ACC112 (cell line): ENCODE measurements at regions not wholly inside any gene's neighbourhood (a gene's known extent, or its start where the extent isn't known, plus 50 kb on each side); places are given as distances from the start of the nearest gene placed in this dataset.

Experiments used
- H2AFZ ChIP-seq: fragments of 200-600 bp; sonication (generic); one replicate; pipeline ENCODE4 v1.6.0; 2017; ENCODE audit warnings: antibody characterized with exemption, low read length; ENCODE audit not compliant: unreplicated experiment
- H3K27ac ChIP-seq: fragments of 200-600 bp; sonication (generic); 2 replicates; pipeline ENCODE4 v1.5.1; 2014; ENCODE audit warnings: low read depth, mild to moderate bottlenecking, antibody characterized with exemption, low read length, moderate library complexity
- H3K27me3 ChIP-seq: fragments of 200-600 bp; sonication (generic); 2 replicates; pipeline ENCODE4 v1.6.1; 2014; ENCODE audit warnings: mild to moderate bottlenecking, antibody characterized with exemption, low read length, moderate library complexity, mixed read lengths; ENCODE audit not compliant: insufficient read depth
- H3K36me3 ChIP-seq: fragments of 200-600 bp; sonication (generic); 2 replicates; pipeline ENCODE4 v1.6.1; 2016; ENCODE audit warnings: mild to moderate bottlenecking, antibody characterized with exemption, low read length, moderate library complexity, mixed read lengths; ENCODE audit not compliant: insufficient read depth
- H3K4me1 ChIP-seq: fragments of 200-600 bp; sonication (generic); one replicate; pipeline ENCODE4 v1.6.1; 2016; ENCODE audit warnings: low read length, mixed read lengths; ENCODE audit not compliant: insufficient read depth, unreplicated experiment, control insufficient read depth
- H3K4me3 ChIP-seq: fragments of 200-600 bp; sonication (generic); 2 replicates; pipeline ENCODE4 v1.5.1; 2014; ENCODE audit warnings: mild to moderate bottlenecking, low read depth, low read length
- H3K79me2 ChIP-seq: fragments of 200-600 bp; sonication (generic); one replicate; pipeline ENCODE4 v1.6.0; 2016; ENCODE audit warnings: low read length; ENCODE audit not compliant: control insufficient read depth, unreplicated experiment, insufficient read depth

DNA sequence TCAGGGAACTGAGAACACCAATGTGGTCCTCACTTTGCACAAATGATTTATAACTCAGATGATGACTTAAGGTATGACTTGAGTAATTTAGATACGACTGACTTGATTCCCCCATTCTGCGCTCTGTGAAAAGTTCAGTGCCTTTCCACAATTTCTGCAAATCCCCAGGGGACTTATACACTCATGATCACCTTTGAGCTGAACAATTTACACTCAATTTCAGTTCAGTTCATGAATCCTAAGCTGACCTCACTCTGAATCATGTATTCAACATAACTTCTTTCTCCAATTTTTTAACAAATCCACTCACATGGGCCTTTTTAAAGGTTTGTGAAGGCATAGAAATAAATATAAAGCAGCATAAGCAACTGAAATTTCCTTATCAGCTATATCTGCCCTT is 274.2 kb downstream of the FAM76B start:
- Histone ChIP-seq H3K4me3 (no peak overlapping the region), H3K36me3 (no peaks in the 10 kb centered on the region), H3K79me2 (no peaks in the 10 kb centered on the region), H3K27ac (no peak overlapping the region), H2AFZ (no peak overlapping the region), H3K4me1 (peaks cover 41% of the 10 kb centered on the region), H3K27me3 (no peaks in the 10 kb centered on the region)

DNA sequence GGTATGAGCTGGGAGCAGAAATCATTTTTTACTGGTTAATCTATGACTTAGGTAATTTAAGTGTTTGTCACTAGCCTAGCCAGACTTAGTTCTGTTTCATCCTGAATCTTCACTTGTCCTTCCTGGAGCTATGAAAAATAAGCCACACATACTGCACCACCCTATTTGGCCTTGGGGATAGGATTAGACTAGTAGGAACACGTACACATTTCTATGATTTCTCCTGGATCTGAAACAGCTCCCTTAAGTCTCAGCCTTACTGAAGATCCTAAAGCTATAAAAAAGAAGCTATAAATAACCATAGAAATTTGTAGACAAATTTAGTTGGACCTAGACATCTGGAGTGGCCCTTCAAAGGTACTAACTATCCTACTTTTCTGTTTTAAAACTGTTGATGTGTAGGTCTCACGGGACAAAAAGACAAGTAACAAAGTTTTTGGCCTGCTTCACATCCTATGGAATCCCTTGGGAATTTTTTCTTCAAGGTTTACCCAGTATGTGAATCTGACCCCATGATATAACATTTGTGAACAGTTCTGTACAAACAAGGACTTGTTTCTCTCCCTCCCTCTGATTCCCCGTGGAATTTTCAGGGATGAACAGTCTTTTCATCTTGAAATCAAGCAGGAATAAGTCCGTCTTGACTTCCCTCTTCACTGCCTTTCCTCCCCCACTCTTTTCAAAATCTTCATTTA is 275.0 kb downstream of the FAM76B start:
- Histone ChIP-seq H3K27me3 (no peaks in the 10 kb centered on the region), H3K4me1 (peaks cover 41% of the 10 kb centered on the region), H3K4me3 (no peak overlapping the region), H3K79me2 (no peaks in the 10 kb centered on the region), H3K27ac (no peak overlapping the region), H3K36me3 (no peaks in the 10 kb centered on the region), H2AFZ (no peak overlapping the region)

DNA sequence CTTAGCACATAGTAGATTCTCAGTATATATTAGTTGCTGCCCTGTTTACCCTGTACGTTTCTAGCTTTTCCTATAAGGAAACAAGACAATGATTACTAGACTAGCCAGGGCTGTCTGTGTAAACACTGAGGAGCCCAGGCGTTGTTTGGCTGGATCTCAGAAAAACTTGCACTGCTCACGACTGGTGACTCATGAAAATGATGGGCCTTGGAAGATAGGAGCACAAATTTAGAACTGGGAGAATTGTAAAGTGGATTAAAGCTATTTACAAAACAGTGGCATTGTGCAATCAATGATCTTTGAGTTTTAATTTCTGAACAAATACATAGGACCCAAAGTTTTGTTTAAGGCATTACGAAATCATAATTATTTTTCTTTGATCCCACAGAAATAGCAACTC is 276.9 kb downstream of the FAM76B start:
- no peaks in the 10 kb centered on the region for H3K79me2 ChIP-seq
- peak overlapping the region; percentile 3 for H2AFZ ChIP-seq
- H3K36me3 ChIP-seq: no peaks in the 10 kb centered on the region
- H3K4me1 ChIP-seq: peaks cover 41% of the 10 kb centered on the region
- peaks cover 2% of the 10 kb centered on the region for H3K27me3 ChIP-seq
- H3K4me3 ChIP-seq: peak overlapping the region; percentile 7; the same call in 1 of the 2 replicates
- peak overlapping the region; percentile 82 for H3K27ac ChIP-seq

DNA sequence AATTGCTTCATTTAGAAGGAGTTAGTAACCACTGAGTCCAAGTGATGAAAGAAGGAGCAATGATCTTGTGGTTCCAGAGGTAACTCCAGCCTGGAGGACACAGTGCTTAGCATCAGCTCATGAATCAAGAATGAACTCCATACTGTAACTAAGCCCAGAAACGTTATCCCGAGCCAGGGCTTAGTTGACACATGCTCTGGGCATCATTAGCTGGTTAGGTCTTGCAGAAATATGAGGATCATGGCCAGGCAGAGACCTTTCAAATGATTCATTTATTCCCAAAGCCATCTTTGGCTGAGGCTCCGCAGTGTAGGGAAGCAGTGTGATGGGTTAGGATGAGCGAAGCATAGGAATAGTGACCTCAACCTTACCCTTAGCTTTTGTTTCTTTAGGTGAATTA is 277.4 kb downstream of the FAM76B start:
- Histone ChIP-seq H3K4me1 (peaks cover 41% of the 10 kb centered on the region), H3K27ac (peak overlapping the region; percentile 82), H3K36me3 (no peaks in the 10 kb centered on the region), H3K4me3 (peak overlapping the region; percentile 7; the same call in 1 of the 2 replicates), H2AFZ (peak overlapping the region; percentile 3), H3K27me3 (peaks cover 7% of the 10 kb centered on the region), H3K79me2 (no peaks in the 10 kb centered on the region)

DNA sequence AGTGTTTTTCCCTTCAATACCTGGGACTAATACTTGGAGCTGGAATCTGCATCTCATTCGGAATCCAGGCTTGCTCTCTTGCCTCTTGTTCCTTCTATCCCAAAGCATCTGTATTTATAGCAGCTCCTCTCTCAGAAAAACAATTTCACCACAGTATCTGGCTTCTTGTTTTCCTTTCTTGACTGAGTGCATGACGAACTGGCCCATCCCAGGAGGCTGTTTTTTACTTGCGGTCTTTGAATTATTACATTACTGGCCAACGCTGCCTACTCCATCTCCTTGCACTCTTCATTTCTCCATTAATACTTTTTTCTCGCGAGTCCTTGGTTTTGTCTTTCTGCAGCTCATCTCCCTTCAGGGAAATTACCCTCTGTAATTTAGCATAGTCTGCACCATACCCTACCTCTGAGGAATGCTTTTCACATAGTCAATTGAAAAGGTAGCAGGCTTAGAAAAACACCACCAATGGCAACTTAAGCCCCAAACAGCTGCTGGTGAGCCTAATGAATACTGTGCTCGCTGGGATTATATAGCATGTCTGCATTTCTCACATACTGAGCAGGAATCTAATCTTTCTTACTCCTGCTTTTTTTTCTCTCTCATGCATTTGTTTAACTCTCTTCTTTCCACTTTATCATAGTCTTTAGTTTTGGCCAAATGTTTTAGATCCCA is 277.4 kb upstream of the SESN3 start:
- H3K27ac ChIP-seq: no peak overlapping the region
- peak overlapping the region; percentile 12 for H2AFZ ChIP-seq
- H3K36me3 ChIP-seq: no peaks in the 10 kb centered on the region
- H3K4me3 ChIP-seq: no peak overlapping the region
- H3K27me3 ChIP-seq: peaks cover 12% of the 10 kb centered on the region
- no peaks in the 10 kb centered on the region for H3K79me2 ChIP-seq
- H3K4me1 ChIP-seq: peaks cover 14% of the 10 kb centered on the region

DNA sequence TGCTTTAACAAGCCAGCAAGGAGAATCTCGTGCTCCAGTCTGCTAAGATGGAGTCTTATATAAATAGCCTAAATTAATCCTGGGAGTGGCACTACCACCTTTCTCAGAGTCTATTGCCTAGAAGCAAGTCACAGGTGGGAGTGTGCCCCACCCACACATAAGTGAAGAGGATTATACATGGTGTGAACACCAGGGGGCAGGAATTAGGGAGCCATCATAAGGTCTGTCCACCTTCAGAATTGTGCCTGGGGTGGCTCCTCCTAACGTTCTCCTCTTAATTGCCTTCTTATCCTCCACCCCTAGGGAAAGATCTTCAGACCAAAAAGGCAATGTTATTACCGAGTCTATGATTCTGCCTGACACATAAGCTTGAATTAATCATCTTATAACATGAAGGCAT is 276.8 kb upstream of the SESN3 start:
- Histone ChIP-seq H2AFZ (no peak overlapping the region), H3K4me3 (no peak overlapping the region), H3K4me1 (peaks cover 9% of the 10 kb centered on the region), H3K27ac (no peak overlapping the region), H3K79me2 (no peaks in the 10 kb centered on the region), H3K36me3 (no peaks in the 10 kb centered on the region), H3K27me3 (peaks cover 12% of the 10 kb centered on the region)

DNA sequence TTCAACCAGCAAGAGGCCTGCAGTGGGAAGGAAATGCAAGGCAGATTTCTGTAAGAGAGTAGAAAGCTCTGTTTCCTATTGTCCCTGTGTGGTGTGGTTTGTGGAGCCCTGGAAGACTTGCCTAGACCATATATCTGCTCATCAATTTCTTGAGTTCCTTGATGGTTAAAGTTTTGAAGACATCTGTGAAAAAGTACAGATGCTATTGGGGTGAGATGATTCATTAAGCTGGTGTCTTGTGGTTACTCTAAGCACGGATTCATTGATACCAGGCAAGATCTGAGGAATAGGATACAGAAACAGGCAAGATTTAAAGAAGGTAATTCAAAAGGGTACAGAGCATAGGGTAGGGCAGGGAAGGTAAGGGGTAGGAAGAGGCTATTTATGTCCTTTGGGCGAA is 275.8 kb upstream of the SESN3 start:
- Histone ChIP-seq H3K27me3 (peaks cover 12% of the 10 kb centered on the region), H3K36me3 (no peaks in the 10 kb centered on the region), H3K79me2 (no peaks in the 10 kb centered on the region), H3K27ac (no peak overlapping the region), H3K4me3 (no peak overlapping the region), H2AFZ (no peak overlapping the region), H3K4me1 (no peaks in the 10 kb centered on the region)

DNA sequence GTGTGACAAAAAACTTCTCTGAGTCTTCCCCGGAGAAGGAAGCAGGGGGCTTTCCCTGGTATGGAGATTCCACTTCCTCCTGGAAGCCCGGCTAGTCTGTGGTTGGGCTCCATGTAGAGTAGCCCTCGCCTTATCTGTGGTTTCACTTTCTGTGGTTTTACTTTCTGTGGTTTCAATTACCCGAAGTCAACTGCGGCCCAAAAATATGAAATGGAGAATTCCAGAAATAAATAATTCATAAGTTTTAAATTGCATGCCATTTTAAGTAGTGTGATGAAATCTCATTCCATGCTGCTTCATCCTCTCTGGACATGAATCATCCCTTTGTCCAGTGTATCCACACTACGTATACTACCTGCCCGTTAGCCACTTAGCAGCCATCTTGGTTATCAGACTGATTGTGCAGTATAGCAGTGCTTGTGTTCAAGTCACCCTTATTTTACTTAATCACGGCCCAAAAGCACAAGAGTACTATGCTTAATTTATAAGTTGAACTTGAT is 275.0 kb upstream of the SESN3 start:
- no peaks in the 10 kb centered on the region for H3K4me1 ChIP-seq

DNA sequence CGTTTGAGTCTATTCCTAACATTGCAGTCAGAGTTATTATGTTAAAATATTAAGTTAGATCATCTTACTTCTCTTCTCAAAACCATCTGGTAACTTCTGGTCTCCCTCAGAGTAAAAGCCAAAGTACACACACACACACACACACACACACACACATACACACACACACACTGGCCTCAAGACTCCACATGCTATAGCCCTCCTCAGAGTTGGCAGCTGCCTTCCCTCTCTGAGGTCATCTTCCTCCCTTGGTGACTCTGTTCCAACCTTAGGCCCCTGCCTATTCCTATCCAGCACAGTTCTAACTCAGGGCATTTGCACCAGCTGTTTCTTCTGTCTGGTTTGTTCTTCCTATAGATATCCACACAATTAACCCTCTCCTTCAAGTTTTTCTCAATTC is 272.0 kb upstream of the SESN3 start:
- Histone ChIP-seq H3K79me2 (no peaks in the 10 kb centered on the region), H3K4me3 (no peak overlapping the region), H3K27ac (no peak overlapping the region), H3K36me3 (no peaks in the 10 kb centered on the region), H2AFZ (no peak overlapping the region), H3K27me3 (peaks cover 12% of the 10 kb centered on the region), H3K4me1 (peaks cover 5% of the 10 kb centered on the region)

More for the DNA sequence above, 275.0 kb upstream of the SESN3 start:
- peaks cover 12% of the 10 kb centered on the region for H3K27me3 ChIP-seq
- no peak overlapping the region for H3K27ac ChIP-seq
- H2AFZ ChIP-seq: peak overlapping the region; percentile 60
- H3K79me2 ChIP-seq: no peaks in the 10 kb centered on the region
- H3K36me3 ChIP-seq: no peaks in the 10 kb centered on the region
- no peak overlapping the region for H3K4me3 ChIP-seq

DNA sequence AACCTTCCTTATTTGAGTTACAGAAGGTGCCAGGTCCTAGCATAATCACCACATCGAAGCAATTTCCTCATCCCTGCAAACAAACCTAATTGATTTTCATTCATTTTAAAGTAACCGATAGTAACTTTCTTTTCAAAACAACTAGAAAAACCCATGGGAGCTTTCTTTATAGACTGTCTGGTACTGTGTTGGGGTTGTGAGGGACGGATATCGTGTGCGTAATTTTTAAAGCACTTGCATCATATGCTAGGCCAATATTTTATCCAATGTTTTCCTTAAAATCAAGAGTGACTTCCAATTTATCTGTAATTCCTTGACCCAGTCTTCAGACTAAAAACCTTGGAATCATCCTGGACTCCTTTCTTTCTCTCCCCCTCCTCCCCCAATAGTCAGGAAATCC is 271.5 kb upstream of the SESN3 start:
- no peaks in the 10 kb centered on the region for H3K79me2 ChIP-seq
- H3K27me3 ChIP-seq: peaks cover 8% of the 10 kb centered on the region
- H3K4me1 ChIP-seq: peaks cover 5% of the 10 kb centered on the region
- no peaks in the 10 kb centered on the region for H3K36me3 ChIP-seq
- no peak overlapping the region for H3K4me3 ChIP-seq
- H2AFZ ChIP-seq: no peak overlapping the region
- no peak overlapping the region for H3K27ac ChIP-seq

DNA sequence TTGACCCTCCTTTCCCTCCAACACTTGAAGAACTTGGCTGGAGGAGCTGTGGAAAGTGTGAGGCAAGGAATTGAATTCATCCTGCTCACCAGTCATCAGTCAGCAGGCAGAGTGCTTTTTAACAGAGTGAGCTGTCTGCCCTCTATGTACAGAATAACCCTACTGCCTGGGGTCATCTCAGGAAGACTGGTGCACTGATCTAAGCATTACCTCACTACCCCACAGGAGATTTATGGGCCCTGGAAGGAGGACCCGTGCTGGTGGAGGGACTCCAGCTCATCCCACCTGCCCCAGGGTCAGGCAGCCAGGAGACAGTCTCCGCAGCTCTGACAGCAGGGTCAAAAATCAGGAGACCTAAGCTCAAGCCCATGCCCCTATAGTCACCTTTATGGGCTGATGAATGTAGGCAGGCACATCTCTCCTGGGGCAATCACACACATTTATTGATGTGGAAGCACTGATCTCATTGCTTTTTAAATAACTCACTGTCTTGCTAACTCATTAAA is 270.8 kb upstream of the SESN3 start:
- no peaks in the 10 kb centered on the region for H3K36me3 ChIP-seq
- no peak overlapping the region for H3K27ac ChIP-seq
- H3K4me3 ChIP-seq: no peak overlapping the region
- H3K79me2 ChIP-seq: no peaks in the 10 kb centered on the region
- H3K27me3 ChIP-seq: peaks cover 5% of the 10 kb centered on the region; the same call in 1 of the 2 replicates
- peaks cover 5% of the 10 kb centered on the region for H3K4me1 ChIP-seq
- H2AFZ ChIP-seq: no peak overlapping the region
